ENCODE measurements at regions not wholly inside any gene's neighbourhood (a gene's known extent, or its start where the extent isn't known, plus 50 kb on each side); places are given as distances from the start of the nearest gene placed in this dataset.

- TF ChIP-seq PPARA (CRISPR knock-in tag; IDR thresholded peaks at IDR 0.05; ENCODE audit: borderline replicate concordance) (no peak), PATZ1 (CRISPR knock-in tag; IDR thresholded peaks at IDR 0.05; ENCODE audit: borderline replicate concordance) (no peak), RARB (CRISPR knock-in tag; IDR thresholded peaks at IDR 0.05) (no peak), TOX (CRISPR knock-in tag; IDR thresholded peaks at IDR 0.05; ENCODE audit: borderline replicate concordance) (no peak), ZFP30 (CRISPR knock-in tag; IDR thresholded peaks at IDR 0.05) (no peak), ESRRG (CRISPR knock-in tag; IDR thresholded peaks at IDR 0.05) (no peak)
- no peak for ATAC-seq
These were observed 685.1 kb upstream of the BRINP3 start for GRCh38 chr1:191162762-191163161.

- no peak for ATAC-seq
These were observed 686.0 kb upstream of the BRINP3 start for GRCh38 chr1:191163621-191164020.

GRCh38 chr1:191174298-191174697 lies 696.6 kb upstream of the BRINP3 start:
- ATAC-seq: peak; percentile 43; the same call in 1 of the 3 replicates
- TF ChIP-seq PATZ1 (CRISPR knock-in tag; IDR thresholded peaks at IDR 0.05; ENCODE audit: borderline replicate concordance) (no peak), BACH2 (CRISPR knock-in tag; IDR thresholded peaks at IDR 0.05; ENCODE audit: borderline replicate concordance) (no peak), CSRNP3 (CRISPR knock-in tag; IDR thresholded peaks at IDR 0.05) (no peak), TSHZ2 (CRISPR knock-in tag; IDR thresholded peaks at IDR 0.05) (no peak), POU6F1 (CRISPR knock-in tag; IDR thresholded peaks at IDR 0.05; ENCODE audit: borderline replicate concordance, low read depth) (no peak), TOX (CRISPR knock-in tag; IDR thresholded peaks at IDR 0.05; ENCODE audit: borderline replicate concordance) (no peak), CREB5 (CRISPR knock-in tag; IDR thresholded peaks at IDR 0.05; ENCODE audit: low read depth) (no peak), ESRRG (CRISPR knock-in tag; IDR thresholded peaks at IDR 0.05) (no peak), ZFP30 (CRISPR knock-in tag; IDR thresholded peaks at IDR 0.05) (no peak), ISL1 (CRISPR knock-in tag; IDR thresholded peaks at IDR 0.05) (no peak), ZNF70 (CRISPR knock-in tag; IDR thresholded peaks at IDR 0.05) (no peak), ZNF8 (CRISPR knock-in tag; IDR thresholded peaks at IDR 0.05) (no peak), ZFP3 (CRISPR knock-in tag; IDR thresholded peaks at IDR 0.05) (no peak), CSDC2 (CRISPR knock-in tag; IDR thresholded peaks at IDR 0.05) (no peak), OSR1 (CRISPR knock-in tag; IDR thresholded peaks at IDR 0.05) (no peak), ZC3H10 (CRISPR knock-in tag; IDR thresholded peaks at IDR 0.05) (no peak), SNAI2 (CRISPR knock-in tag; IDR thresholded peaks at IDR 0.05) (no peak), RARB (CRISPR knock-in tag; IDR thresholded peaks at IDR 0.05) (no peak), ARNTL (CRISPR knock-in tag; IDR thresholded peaks at IDR 0.05; ENCODE audit: borderline replicate concordance, low read depth) (no peak), PPARA (CRISPR knock-in tag; IDR thresholded peaks at IDR 0.05; ENCODE audit: borderline replicate concordance) (no peak)

More at GRCh38 chr1:191163621-191164020, 686.0 kb upstream of the BRINP3 start:
- TF ChIP-seq TOX (CRISPR knock-in tag; IDR thresholded peaks at IDR 0.05; ENCODE audit: borderline replicate concordance) (no peak), ZFP3 (CRISPR knock-in tag; IDR thresholded peaks at IDR 0.05) (no peak), BACH2 (CRISPR knock-in tag; IDR thresholded peaks at IDR 0.05; ENCODE audit: borderline replicate concordance) (no peak)

All from SK-N-SH treated with all-trans-retinoic acid at 6 μM for 48 hours (cell line).